SW 1271 (cell line): ENCODE measurements at regions not wholly inside any gene's neighbourhood (a gene's known extent, or its start where the extent isn't known, plus 50 kb on each side); places are given as distances from the start of the nearest gene placed in this dataset.
"Not testable (repeated sequence)": the region's sequence is repeated elsewhere in the genome, so short reads cannot be mapped to it uniquely, and the experiment has no call there.

Source experiments
- DNase-seq, 2 experiments: peaks; one replicate each; lab custom pipeline; 2025; lab: John Stamatoyannopoulos, UW

- no peak for DNase-seq
Measured at GRCh38 chr6:119495230-119495683, 145.7 kb upstream of the MAN1A1 start.

DNA sequence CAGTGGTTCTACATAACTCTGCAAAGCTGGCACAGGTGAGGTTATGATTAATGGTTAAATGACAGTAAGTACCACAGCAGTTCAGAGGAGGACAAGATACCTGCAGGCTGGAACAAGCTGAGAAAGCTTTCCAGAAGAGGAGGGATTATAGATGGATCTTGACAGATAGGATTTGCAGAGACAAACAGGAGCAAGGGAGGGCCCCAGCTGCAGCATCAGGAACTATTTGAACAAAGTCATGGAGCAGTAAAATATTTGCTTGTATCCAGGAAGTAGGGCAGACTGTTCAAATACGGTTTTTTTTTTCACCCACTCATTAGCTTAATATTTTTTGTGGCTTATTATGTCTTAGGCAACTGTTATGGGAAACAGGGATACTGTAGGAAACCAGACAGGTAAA, 144.4 kb upstream of the MAN1A1 start:
- DNase-seq = no peak

DNA sequence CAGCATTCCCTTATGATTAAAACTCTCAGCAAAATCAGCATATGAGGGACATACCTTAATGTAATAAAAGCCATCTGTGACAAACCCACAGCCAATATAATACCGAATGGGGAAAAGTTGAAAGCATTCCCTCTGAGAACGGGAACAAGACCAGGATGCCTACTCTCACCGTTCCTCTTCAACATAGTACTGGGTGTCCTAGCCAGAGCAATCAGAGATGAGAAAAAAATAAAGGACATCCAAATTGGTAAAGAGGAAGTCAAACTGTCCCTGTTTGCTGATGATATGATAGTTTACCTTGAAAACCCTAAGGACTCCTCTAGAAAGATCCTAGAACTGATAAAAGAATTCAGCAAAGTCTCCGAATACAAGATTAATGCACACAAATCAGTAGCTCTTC, 141.6 kb upstream of the MAN1A1 start:
- not testable (repeated sequence) for DNase-seq

- not testable (repeated sequence) for DNase-seq
Measured at GRCh38 chr6:119490050-119490449, 140.5 kb upstream of the MAN1A1 start.

GRCh38 chr6:119484598-119484997, 135.0 kb upstream of the MAN1A1 start:
- DNase-seq = no peak

DNA sequence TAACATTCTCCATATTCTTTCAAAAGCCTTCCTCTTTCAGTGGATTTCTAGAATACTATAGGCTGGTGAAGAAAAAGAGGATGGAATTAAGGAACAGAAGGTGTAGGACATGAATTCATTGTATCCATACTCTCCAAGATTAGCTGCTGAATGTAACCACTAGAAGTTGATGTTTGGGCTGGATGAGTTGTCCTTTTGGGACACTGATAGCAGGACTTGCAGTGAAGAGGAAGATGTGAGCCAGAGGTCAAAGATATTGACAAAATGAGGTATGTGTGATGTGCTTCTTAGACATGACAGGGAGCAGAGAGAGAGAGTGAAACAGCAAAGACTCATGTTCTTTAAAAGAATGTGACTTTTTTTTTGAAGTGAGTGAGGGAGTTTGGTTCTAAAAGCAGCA, 134.3 kb upstream of the MAN1A1 start:
- DNase-seq = no peak

DNA sequence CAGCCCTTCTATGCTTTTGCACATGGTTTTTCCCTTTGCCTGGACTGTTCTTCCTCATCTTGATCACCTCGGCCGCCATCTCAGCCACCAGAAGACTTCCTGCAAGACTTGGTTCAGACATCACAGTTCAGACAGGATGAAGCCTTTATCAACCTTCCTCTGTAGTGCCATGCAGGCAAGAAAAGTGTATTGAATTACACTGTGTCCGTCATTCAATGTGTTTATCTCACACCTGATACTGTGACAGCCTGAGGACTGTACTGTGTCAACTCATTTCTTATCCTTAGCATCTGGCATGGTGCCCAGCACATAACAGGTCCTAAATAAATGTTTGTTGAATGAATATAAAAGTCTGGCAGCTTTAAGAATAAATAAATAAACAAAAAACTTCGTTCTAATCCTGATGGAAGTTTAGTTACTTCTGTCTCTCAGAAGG, 133.3 kb upstream of the MAN1A1 start:
- DNase-seq = no peak

DNA sequence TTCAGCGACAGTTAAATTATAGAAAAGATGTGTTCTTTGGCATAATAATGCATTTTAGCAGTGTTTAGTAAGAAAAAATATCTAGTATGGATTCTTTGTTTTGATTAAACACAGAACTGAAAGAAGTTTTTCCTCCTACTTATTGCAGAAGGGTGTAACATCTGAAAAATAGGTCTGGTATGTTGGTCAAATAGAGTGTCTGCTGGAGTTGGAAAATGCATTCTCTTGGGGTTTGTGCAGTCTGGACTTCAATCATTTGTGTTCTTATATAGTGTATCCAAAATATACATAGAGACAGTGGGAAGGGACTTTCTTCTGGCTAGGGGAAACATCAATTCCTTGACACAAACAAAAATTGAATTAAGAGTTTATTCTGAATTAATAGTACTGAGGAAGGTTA, 132.4 kb upstream of the MAN1A1 start:
- DNase-seq = no peak

DNA sequence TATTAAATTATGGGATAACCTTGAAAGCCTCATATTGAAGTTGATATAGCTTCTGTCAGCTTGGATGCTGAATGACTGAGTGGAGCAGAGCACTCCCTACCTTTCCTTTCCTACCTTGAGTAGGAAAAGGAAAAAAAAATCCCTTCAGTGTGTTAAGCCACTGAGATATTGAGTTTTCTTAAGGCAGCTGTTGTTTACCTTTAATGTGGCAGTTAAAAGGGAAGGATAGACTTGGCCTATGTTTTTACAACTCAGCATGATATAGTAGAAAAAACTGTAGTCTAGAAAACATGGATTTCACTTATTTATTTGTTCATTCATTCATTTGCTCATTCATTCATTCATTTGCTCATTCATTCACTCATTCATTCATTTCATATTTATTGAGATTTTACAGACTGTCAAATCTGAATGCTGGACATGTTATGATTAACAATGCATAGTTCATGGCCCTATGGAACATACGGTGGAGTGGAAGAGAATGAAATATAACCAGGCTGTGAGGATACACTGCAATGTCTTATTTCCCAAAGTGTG, 131.5 kb upstream of the MAN1A1 start:
- no peak for DNase-seq

GRCh38 chr6:119479860-119480655, 130.5 kb upstream of the MAN1A1 start:
- no peak for DNase-seq

DNA sequence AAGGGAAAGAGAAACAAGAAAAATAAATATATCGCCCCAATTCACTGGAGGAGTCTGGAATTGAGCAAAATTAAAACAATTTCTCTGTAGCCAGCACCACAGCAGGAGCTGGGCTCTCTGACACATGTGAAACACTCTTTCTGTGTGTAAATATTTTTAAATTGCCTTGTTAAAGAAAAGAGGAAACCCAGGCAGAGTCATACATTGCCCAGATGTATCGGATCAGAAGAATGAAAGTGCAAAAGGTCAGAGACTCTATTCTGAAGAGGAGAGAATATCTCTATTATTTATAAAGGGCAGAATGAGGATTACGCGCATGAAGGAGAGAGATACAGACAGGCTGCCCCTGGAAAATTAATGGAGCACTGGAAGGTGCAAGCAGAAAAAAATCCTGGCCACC, 127.0 kb upstream of the MAN1A1 start:
- DNase-seq = no peak

GRCh38 chr6:119476024-119476423, 126.5 kb upstream of the MAN1A1 start:
- no peak for DNase-seq

DNA sequence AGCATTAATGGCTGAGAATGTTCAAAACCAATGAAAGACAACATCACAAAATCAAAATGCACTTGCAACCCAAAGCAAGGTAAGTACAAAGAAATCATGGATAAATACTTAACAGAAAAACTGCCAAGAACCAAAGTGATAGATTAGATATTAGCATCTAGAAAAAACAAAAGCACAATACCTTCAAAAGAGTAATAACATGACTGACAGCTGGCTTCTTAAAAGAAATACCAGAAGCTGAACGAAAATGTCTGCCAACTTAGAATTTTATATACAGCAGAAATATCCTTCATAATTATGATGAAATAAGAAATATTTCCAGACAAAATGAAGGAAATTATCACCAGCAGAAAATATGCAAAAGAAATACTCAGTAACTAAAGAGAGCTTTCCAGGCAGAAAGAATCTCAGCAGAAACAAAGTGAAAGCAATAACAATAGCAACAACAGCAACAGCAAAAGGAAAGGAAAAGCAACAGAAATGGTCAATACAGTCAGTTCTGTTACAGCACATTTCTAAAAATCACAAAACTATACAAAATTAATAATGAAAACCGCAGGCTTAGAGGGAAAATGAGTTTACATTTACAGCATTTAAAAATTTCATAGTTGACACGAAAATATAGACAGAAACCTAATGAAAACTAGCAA, 121.5 kb upstream of the MAN1A1 start:
- no peak for DNase-seq

DNA sequence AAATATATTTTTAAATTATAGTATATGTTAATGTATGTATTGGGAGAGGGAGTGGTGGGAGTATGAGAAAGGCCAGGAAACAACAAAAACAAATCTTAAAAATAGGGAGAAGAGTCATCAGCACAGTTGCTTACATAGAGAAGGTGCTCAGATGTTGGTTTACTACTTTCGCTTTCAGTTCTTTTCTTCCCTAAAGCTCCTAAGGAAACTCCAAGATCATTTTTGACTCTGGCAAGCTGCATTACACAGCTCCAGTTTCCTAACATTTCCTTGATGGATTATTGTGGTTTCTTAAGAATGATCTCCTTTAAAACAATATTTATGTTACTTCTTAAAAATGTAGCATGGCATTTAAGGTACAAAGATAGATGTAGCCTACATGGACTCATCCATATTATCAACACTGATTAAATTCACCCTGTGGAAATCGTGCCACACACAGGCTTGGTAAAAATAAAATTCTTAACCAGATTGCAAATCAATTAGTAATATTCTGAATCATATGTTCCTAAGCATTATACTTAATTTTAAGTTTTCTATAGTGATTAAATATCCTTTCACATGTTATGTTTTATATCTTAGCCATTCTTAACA, 118.0 kb upstream of the MAN1A1 start:
- DNase-seq = no peak

DNA sequence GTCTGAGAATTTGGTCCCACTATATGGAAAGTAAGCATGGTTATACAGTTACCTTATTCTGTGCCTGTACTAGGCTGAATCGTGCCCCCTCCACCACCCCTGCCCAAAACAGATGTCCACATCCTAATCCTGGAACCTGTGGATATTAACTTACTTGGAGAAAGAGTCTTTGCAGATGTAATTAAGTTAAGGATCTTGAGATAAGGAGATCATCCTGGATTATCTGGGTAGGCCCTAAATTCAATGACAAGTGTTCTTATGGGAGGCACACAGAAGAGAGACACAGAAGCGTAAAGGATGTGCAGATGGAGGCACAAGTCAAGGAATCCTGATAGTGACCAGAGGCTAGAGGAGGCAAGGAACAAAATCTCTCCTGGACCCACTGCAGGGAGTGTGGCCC, 116.7 kb upstream of the MAN1A1 start:
- no peak for DNase-seq

DNA sequence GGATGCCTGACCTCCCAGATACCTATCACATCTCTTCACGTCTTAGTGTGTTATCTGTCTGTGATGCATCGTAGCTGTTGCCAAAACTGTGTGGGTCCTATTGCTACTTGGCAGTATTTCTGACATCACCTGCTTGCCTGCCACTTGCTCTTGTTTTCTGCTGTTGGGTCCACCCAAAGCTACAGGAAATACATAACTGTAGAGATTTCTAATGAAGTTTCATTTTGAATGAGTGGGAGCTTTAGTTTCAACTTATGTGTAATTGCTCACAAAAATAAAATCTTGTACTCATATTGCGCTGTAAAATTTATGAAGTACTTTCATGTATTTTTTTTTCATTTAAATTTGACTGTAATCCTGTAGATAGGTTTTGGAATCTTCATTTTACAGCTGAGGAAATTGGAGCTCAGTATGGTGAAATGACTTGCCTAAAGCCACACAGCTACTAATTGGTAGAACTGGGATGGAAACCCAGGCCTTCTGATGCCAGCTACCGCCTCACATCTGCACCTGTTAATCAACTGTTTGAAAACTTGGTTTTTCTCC, 113.6 kb upstream of the MAN1A1 start:
- DNase-seq = no peak

DNA sequence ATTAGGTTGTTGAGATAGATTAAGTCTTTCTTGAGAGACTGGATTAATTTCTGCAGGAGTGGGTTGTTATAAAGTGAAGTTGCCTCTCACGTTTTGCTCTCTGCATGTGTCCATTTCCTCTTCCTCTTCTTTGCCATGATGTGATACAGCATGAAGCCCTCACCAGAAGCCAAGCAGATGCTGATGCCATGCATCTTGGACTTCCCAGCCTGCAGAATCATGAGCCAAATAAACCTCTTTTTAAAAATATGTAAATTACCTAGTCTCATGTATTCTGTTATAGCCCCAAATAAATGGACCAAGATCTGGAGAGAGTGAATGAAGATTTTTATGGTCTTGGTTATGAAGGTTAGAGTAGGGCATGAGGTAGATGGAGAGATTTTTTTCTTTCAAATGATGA, 111.6 kb upstream of the MAN1A1 start:
- DNase-seq = no peak

GRCh38 chr6:119459207-119459974, 109.8 kb upstream of the MAN1A1 start:
- DNase-seq = no peak

DNA sequence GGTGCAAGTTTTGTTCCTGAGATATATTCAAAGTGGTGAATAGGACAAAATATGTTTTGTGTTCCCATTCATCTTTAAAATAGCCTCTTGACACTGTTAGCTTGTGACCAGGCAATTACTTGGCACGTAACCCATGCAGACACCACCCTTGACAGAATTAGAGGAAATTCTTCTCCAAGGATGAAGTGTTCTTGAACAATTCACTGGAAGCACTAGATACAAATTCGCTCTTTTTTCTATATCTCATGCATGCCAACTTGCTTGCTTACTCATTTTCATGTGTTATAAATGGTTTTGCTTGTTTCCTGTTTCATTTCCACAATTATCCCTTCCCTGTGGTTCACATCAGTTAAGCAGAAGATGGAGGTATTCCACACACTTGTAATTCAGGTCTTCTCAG, 105.2 kb upstream of the MAN1A1 start:
- no peak for DNase-seq

DNA sequence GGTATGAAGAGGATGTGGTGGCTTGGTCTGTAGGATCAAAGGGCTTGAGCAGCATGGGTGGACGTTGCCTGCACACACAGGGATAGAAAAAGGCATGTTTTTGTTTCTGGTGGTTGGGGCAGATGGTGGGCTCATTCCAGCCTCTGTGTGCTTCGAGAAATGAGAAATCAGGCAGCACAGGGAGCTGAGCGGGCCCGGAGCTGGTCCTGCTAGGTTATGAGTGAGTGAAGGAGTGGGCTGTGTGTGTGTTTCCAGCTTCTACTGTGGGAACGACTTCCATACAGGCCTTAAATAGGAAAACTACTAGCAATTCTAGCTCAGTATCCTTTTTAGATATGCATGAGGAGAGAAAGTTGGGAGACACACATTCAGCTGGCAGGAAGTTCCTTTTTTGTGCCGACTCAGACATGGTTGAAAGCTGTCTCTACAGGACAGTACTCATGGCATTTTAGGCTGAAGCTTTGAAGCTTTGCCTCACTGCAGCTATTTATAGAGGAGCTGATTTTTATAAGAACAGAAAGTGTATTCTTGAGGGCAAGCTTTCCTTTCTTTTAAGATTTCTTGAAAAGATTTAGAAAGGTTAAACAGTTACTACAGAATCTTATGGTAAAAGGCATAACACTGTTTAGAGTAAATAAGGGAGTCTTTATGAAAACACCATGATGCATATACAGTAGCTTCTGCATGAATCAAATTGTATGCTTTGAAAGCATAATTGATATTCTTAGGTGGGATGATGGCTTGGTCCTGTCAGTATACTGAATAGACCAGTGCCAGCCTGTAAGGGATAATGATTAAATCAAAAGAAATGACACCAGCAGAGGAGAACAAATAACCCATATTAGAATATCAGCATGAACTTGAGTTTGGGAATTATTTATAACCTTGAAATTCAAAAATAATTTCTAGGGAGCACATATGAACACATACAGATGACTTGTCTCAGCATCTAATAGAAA, 104.0 kb upstream of the MAN1A1 start:
- no peak for DNase-seq
